ENCODE measurements at regions not wholly inside any gene's neighbourhood (a gene's known extent, or its start where the extent isn't known, plus 50 kb on each side); places are given as distances from the start of the nearest gene placed in this dataset.

DNA sequence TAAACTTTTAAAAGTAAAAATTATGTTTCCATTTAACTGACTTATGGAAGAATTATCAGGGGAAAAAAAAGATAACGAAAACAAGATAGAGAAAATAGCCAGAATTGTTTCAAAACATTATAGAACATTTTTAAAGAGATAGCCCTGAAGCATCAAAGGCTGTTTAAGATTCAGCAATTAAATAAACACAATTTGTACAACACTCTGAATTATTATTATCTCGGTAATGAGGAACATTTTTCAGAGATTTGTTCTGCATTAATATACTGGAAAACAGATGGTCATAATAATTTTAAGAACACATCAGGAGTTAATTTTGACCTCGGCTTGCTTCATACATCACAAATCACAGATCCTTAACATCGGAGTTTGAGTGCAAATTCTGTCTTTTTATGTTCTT lies 643.8 kb downstream of the SORCS1 start:
- Histone ChIP-seq H3K27ac (no peak overlapping the region), H3K9me3 (no peaks in the 10 kb centered on the region), H3K36me3 (no peaks in the 10 kb centered on the region), H3K4me3 (no peak overlapping the region), H3K4me1 (no peaks in the 10 kb centered on the region), H3K27me3 (no peaks in the 10 kb centered on the region)
- TF ChIP-seq POLR2AphosphoS5 (IDR thresholded peaks at IDR 0.05; ENCODE audit: insufficient read depth in 1 of 2, low read depth in 1 of 2) (no peak), POLR2A (IDR thresholded peaks at IDR 0.05) (no peak)
- TF ChIP-seq, protein P1, sequence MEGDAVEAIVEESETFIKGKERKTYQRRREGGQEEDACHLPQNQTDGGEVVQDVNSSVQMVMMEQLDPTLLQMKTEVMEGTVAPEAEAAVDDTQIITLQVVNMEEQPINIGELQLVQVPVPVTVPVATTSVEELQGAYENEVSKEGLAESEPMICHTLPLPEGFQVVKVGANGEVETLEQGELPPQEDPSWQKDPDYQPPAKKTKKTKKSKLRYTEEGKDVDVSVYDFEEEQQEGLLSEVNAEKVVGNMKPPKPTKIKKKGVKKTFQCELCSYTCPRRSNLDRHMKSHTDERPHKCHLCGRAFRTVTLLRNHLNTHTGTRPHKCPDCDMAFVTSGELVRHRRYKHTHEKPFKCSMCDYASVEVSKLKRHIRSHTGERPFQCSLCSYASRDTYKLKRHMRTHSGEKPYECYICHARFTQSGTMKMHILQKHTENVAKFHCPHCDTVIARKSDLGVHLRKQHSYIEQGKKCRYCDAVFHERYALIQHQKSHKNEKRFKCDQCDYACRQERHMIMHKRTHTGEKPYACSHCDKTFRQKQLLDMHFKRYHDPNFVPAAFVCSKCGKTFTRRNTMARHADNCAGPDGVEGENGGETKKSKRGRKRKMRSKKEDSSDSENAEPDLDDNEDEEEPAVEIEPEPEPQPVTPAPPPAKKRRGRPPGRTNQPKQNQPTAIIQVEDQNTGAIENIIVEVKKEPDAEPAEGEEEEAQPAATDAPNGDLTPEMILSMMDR (IDR thresholded peaks at IDR 0.05), result no peak
- DNase-seq (ENCODE audit: extremely low spot score in 2 of 2), result no peak
- intact Hi-C loops (cut with DNase I), result no loop called here

DNA sequence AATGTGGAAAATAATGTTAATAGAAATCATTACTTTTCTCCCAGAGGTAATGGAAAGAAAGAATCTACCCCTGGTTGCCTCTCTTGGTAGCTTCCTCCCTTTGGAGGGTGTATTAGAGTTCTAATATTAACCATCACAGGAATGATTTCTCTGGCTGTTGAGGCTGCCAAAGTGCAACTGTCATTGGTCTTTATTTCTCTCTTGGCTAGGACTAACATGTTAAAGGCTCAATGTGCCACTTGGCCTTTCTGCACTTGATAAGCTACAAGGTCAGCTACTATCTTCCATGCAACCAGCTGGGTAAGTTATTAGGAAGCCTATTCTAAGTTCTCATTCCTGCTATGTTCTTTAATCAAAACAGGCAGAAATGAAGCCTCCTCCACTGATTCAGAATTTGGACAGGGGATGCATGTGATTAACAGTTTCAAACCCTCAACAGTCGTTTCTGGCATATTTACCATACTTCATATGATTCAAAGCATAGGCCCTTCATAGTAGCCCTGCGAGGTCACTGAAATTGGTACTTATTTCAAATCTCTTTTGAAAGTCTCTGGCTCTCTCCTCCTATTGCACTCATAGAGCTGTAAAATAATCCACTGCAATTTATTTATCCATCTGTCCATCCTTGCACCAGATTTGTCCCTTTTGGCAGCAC lies 645.0 kb downstream of the SORCS1 start:
- Histone ChIP-seq H3K27ac (no peak overlapping the region), H3K4me1 (no peaks in the 10 kb centered on the region), H3K27me3 (no peaks in the 10 kb centered on the region), H3K4me3 (no peak overlapping the region), H3K36me3 (no peaks in the 10 kb centered on the region), H3K9me3 (no peaks in the 10 kb centered on the region)
- TF ChIP-seq, protein P1 (IDR thresholded peaks at IDR 0.05), result no peak
- TF ChIP-seq POLR2A (IDR thresholded peaks at IDR 0.05) (no peak), POLR2AphosphoS5 (IDR thresholded peaks at IDR 0.05; ENCODE audit: insufficient read depth in 1 of 2, low read depth in 1 of 2) (no peak)
- intact Hi-C loops (cut with DNase I), result no loop called here
- DNase-seq (ENCODE audit: extremely low spot score in 2 of 2), result no peak

DNA sequence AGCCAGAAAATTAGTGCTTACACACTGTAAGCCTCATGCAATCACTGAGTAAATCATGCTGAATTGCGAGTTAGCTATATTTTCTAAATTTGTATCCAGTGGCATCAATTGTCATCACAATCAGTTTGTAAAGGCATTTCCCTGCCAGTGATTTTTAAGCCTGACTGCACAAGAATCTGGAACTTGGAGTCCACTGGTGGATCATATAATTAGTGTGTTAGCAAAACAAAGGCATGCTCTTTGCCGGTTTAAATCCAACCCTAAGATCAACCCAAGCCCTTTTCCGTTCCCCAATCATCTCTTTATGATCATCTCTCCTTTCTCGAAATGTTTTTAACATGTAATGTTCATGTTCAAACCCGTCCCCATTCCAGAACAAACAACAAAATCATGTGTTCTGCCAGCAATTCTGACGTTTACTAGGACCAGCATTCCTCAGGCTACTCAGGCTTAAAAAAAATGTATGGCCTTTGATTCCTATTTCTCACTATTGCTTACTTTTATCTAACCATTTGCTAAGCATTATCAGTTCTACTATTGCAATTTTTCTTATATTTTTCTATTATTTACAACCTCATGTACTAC lies 649.2 kb downstream of the SORCS1 start:
- no peaks in the 10 kb centered on the region for H3K36me3 ChIP-seq
- no peaks in the 10 kb centered on the region for H3K27me3 ChIP-seq
- TF ChIP-seq, protein P1 (IDR thresholded peaks at IDR 0.05), result no peak
- TF ChIP-seq POLR2AphosphoS5 (IDR thresholded peaks at IDR 0.05; ENCODE audit: insufficient read depth in 1 of 2, low read depth in 1 of 2), result no peak
- no peak for TF ChIP-seq POLR2A (IDR thresholded peaks at IDR 0.05)
- DNase-seq (ENCODE audit: extremely low spot score in 2 of 2), result no peak
- H3K27ac ChIP-seq, result no peak overlapping the region
- intact Hi-C loops (cut with DNase I), result no loop called here
- no peak overlapping the region for H3K4me3 ChIP-seq
- H3K9me3 ChIP-seq, result no peaks in the 10 kb centered on the region
- H3K4me1 ChIP-seq, result no peaks in the 10 kb centered on the region

DNA sequence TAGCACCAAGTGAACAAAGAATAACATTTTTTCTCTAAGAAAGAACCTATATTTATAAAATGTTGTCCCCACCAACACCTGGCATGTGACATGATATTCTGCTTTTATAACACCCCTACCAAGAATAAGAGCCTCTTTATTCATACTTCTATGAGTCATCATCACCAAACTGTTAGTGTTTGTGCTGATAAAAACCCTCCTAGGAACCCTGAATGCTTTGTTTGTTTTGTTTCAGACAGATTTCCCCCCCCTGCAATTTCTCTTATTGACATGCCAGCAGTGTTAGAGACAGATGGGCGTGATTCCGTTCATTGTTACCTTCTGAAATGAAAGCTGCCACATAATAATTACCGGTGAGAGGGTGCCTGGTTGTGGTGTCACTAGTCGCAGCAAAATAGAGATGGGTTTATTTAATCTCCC lies 651.1 kb downstream of the SORCS1 start:
- TF ChIP-seq, protein P1 (IDR thresholded peaks at IDR 0.05), result no peak
- TF ChIP-seq POLR2AphosphoS5 (IDR thresholded peaks at IDR 0.05; ENCODE audit: insufficient read depth in 1 of 2, low read depth in 1 of 2) (no peak), POLR2A (IDR thresholded peaks at IDR 0.05) (no peak)
- intact Hi-C loops (cut with DNase I), result no loop called here
- Histone ChIP-seq H3K4me1 (no peaks in the 10 kb centered on the region), H3K27me3 (no peaks in the 10 kb centered on the region), H3K4me3 (no peak overlapping the region), H3K9me3 (no peaks in the 10 kb centered on the region), H3K27ac (no peak overlapping the region), H3K36me3 (no peaks in the 10 kb centered on the region)
- DNase-seq (ENCODE audit: extremely low spot score in 2 of 2), result no peak

DNA sequence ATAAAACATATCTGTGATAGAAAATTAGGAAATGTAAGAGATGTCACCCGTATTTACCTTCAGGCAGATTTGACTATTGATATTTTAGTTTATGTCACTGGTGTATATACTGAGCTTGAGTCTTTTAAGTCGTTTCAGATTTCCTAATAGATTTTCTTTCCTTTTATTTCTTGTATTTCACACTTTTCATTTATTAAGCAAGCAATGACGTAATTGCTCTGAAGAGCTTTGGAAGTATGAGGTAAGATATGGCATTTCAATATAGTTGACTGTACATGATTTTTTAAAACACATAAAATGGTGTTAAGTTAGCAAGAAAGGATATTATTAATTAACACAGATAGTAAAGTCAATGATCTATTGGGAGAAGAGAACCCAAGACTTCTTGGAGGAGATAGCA lies 652.6 kb downstream of the SORCS1 start:
- no peak for DNase-seq (ENCODE audit: extremely low spot score in 2 of 2)
- Histone ChIP-seq H3K9me3 (no peaks in the 10 kb centered on the region), H3K4me1 (no peaks in the 10 kb centered on the region), H3K27ac (no peak overlapping the region), H3K4me3 (no peak overlapping the region), H3K36me3 (no peaks in the 10 kb centered on the region), H3K27me3 (no peaks in the 10 kb centered on the region)
- intact Hi-C loops (cut with DNase I), result no loop called here
- no peak for TF ChIP-seq POLR2AphosphoS5 (IDR thresholded peaks at IDR 0.05; ENCODE audit: insufficient read depth in 1 of 2, low read depth in 1 of 2)
- no peak for TF ChIP-seq POLR2A (IDR thresholded peaks at IDR 0.05)
- TF ChIP-seq, protein P1 (IDR thresholded peaks at IDR 0.05), result no peak
